Hindlimb muscle (tissue), 1 donor: ENCODE measurements at regions not wholly inside any gene's neighbourhood (a gene's known extent, or its start where the extent isn't known, plus 50 kb on each side); places are given as distances from the start of the nearest gene placed in this dataset.

ENCODE experiments used
- DNase-seq: peaks from one replicate; pipeline ENCODE4 v3.0.0-alpha.2; 2013

GRCh38 chr3:154548341-154548740, 118.4 kb upstream of the GPR149 start:
- DNase-seq, result no peak

GRCh38 chr3:154542837-154543236, 112.8 kb upstream of the GPR149 start:
- DNase-seq, result no peak

GRCh38 chr3:154540950-154541604, 111.1 kb upstream of the GPR149 start:
- no peak for DNase-seq

GRCh38 chr3:154538566-154539360, 108.8 kb upstream of the GPR149 start:
- no peak for DNase-seq

- DNase-seq, result no peak
These were observed 106.8 kb upstream of the GPR149 start for GRCh38 chr3:154536751-154537150.

- DNase-seq, result no peak
These were observed 92.1 kb upstream of the GPR149 start for GRCh38 chr3:154522036-154522602.

GRCh38 chr3:154517404-154517803, 87.4 kb upstream of the GPR149 start:
- no peak for DNase-seq

- no peak for DNase-seq
These were observed 85.9 kb upstream of the GPR149 start for GRCh38 chr3:154515921-154516320.

- no peak for DNase-seq
These were observed 80.8 kb upstream of the GPR149 start for GRCh38 chr3:154510780-154511179.

GRCh38 chr3:154507727-154508126, 77.7 kb upstream of the GPR149 start:
- DNase-seq, result no peak

GRCh38 chr3:154496978-154497377, 67.0 kb upstream of the GPR149 start:
- no peak for DNase-seq

- DNase-seq, result no peak
These were observed 66.5 kb upstream of the GPR149 start for GRCh38 chr3:154496540-154496939.

GRCh38 chr3:154486949-154487348, 57.0 kb upstream of the GPR149 start:
- no peak for DNase-seq

GRCh38 chr3:154482507-154482906, 52.5 kb upstream of the GPR149 start:
- no peak for DNase-seq

- DNase-seq, result no peak
These were observed 50.0 kb upstream of the GPR149 start for GRCh38 chr3:154480033-154480432.
